PC-9 (cell line): ENCODE measurements at regions not wholly inside any gene's neighbourhood (a gene's known extent, or its start where the extent isn't known, plus 50 kb on each side); places are given as distances from the start of the nearest gene placed in this dataset.
"Not testable (repeated sequence)": the region's sequence is repeated elsewhere in the genome, so short reads cannot be mapped to it uniquely, and the experiment has no call there.

Source experiments
- BruUV-seq: library from RNA; stranded (reverse); fragments of 400-500 nt; replicated peaks from 2 replicates; lab custom pipeline; 2021; lab: Mats Ljungman, UMichigan
- CTCF ChIA-PET: fragments of 300-600 bp; sonication (Branson Sonifier 250); formaldehyde crosslinking; loops from one replicate; lab custom pipeline; 2022; ENCODE audit warnings: antibody characterized with exemption; lab: Charles Lee
- POLR2A ChIA-PET: fragments of 300-600 bp; sonication (Branson Sonifier 250); formaldehyde crosslinking; loops from one replicate; lab custom pipeline; 2022; ENCODE audit warnings: antibody characterized with exemption; ENCODE audit not compliant: unreplicated experiment; lab: Charles Lee
- DNase-seq, 2 experiments: peaks; one replicate each; pipeline versions ENCODE4 v3.0.0 to v3.0.0-alpha.2; 2015 to 2022; ENCODE audit warnings: mixed read lengths in 1 of 2
- H2AFZ ChIP-seq: fragments of 200-600 bp; sonication (generic); 2 replicates; pipeline ENCODE4 v1.8.1; 2017; ENCODE audit warnings: antibody characterized with exemption
- H3F3A ChIP-seq: fragments of 200-600 bp; sonication (generic); 2 replicates; pipeline ENCODE4 v1.8.1; 2017; ENCODE audit warnings: antibody characterized with exemption, mild to moderate bottlenecking, low read depth; ENCODE audit not compliant: insufficient read depth
- H3K27ac ChIP-seq: fragments of 200-600 bp; sonication (generic); 2 replicates; pipeline ENCODE4 v1.6.1; 2016; ENCODE audit warnings: mixed run types
- H3K27me3 ChIP-seq: fragments of 200-600 bp; sonication (generic); 2 replicates; pipeline ENCODE4 v1.6.1; 2016; ENCODE audit warnings: low read depth, mixed run types; ENCODE audit not compliant: insufficient read depth
- H3K36me3 ChIP-seq: fragments of 200-600 bp; sonication (generic); 2 replicates; pipeline ENCODE4 v1.6.1; 2016; ENCODE audit warnings: low read depth, mixed run types
- H3K4me1 ChIP-seq: fragments of 200-600 bp; sonication (generic); replicated peaks from 2 replicates; pipeline ENCODE4 v1.6.1; 2016; ENCODE audit warnings: mixed run types; ENCODE audit not compliant: insufficient read depth
- H3K4me2 ChIP-seq: fragments of 200-600 bp; sonication (generic); 2 replicates; pipeline ENCODE4 v1.6.1; 2017; ENCODE audit warnings: mixed run types
- H3K4me3 ChIP-seq: fragments of 200-600 bp; sonication (generic); 2 replicates; pipeline ENCODE4 v1.6.1; 2016; ENCODE audit warnings: mixed run types
- H3K79me2 ChIP-seq: fragments of 200-600 bp; sonication (generic); 2 replicates; pipeline ENCODE4 v1.6.1; 2017; ENCODE audit warnings: low read depth, mixed run types
- H3K9me2 ChIP-seq: fragments of 200-600 bp; sonication (generic); 2 replicates; pipeline ENCODE4 v1.8.1; 2017; ENCODE audit warnings: mild to moderate bottlenecking; ENCODE audit not compliant: insufficient read depth
- H3K9me3 ChIP-seq: fragments of 200-600 bp; sonication (generic); 2 replicates; pipeline ENCODE4 v1.8.1; 2016; ENCODE audit warnings: low read depth; ENCODE audit not compliant: insufficient read depth
- H4K20me1 ChIP-seq: fragments of 200-600 bp; sonication (generic); 2 replicates; pipeline ENCODE4 v1.8.1; 2017; ENCODE audit not compliant: insufficient read depth
- CTCF ChIP-seq: fragments of 200-600 bp; sonication (generic); conservative IDR thresholded peaks from 2 replicates; pipeline ENCODE4 v1.6.1; 2017; ENCODE audit warnings: mixed run types, antibody characterized with exemption, mild to moderate bottlenecking, moderate library complexity
- EZH2 ChIP-seq: fragments of 200-600 bp; sonication (generic); IDR thresholded peaks from 2 replicates; pipeline ENCODE4 v1.8.0; 2017; ENCODE audit warnings: antibody characterized with exemption, low read depth
- intact Hi-C: fragments of 100-400 bp; cut with micrococcal nuclease; formaldehyde crosslinking; loops from one replicate; pipeline ENCODE4 v1.10.0; 2022; ENCODE audit not compliant: unreplicated experiment

GRCh38 chr7:37601321-37601720 lies 82.2 kb upstream of the GPR141 start:
- intact Hi-C loops, result no loop called here
- no peaks in the 10 kb centered on the region for H3K36me3 ChIP-seq
- no TSS peak for BruUV-seq

GRCh38 chr7:37604078-37604477 lies 79.5 kb upstream of the GPR141 start:
- Histone ChIP-seq H3K4me1 (no peaks in the 10 kb centered on the region), H3K27me3 (no peaks in the 10 kb centered on the region), H3K27ac (no peak overlapping the region), H2AFZ (no peak overlapping the region), H3K9me2 (no peaks in the 10 kb centered on the region; the same call in 1 of the 2 replicates), H3K36me3 (no peaks in the 10 kb centered on the region), H3K4me3 (no peak overlapping the region), H3F3A (no peaks in the 10 kb centered on the region), H3K79me2 (no peaks in the 10 kb centered on the region), H4K20me1 (no peaks in the 10 kb centered on the region), H3K4me2 (no peak overlapping the region), H3K9me3 (no peaks in the 10 kb centered on the region)
- CTCF ChIA-PET, result no interaction called here
- POLR2A ChIA-PET, result no interaction called here
- intact Hi-C loops, result no loop called here
- BruUV-seq, result no TSS peak
- no peak for DNase-seq
- no peak for TF ChIP-seq EZH2
- no peak for TF ChIP-seq CTCF

More at GRCh38 chr7:37601321-37601720, 82.2 kb upstream of the GPR141 start:
- Histone ChIP-seq H3K27me3 (no peaks in the 10 kb centered on the region), H3K4me2 (no peak overlapping the region), H3K4me3 (no peak overlapping the region), H3K27ac (no peak overlapping the region), H4K20me1 (no peaks in the 10 kb centered on the region), H3K79me2 (no peaks in the 10 kb centered on the region), H3K9me2 (no peaks in the 10 kb centered on the region; the same call in 1 of the 2 replicates), H3K9me3 (no peaks in the 10 kb centered on the region), H2AFZ (no peak overlapping the region), H3K4me1 (no peaks in the 10 kb centered on the region), H3F3A (no peaks in the 10 kb centered on the region)
- TF ChIP-seq CTCF (no peak), EZH2 (no peak)
- POLR2A ChIA-PET, result no interaction called here
- CTCF ChIA-PET, result no interaction called here
- DNase-seq, result no peak

- H3K79me2 ChIP-seq, H2AFZ ChIP-seq, intact Hi-C loops, BruUV-seq, H3K4me1 ChIP-seq, POLR2A ChIA-PET, H3K4me3 ChIP-seq, H3F3A ChIP-seq, H3K36me3 ChIP-seq, H3K27ac ChIP-seq, CTCF ChIA-PET, DNase-seq, H4K20me1 ChIP-seq, H3K4me2 ChIP-seq, H3K9me2 ChIP-seq, H3K9me3 ChIP-seq, H3K27me3 ChIP-seq: not testable (repeated sequence)
These were observed 66.2 kb upstream of the GPR141 start for GRCh38 chr7:37617406-37617805.

- Histone ChIP-seq H3K9me2 (no peaks in the 10 kb centered on the region), H3K27ac (no peak overlapping the region), H3F3A (no peaks in the 10 kb centered on the region), H3K4me2 (no peak overlapping the region), H3K4me3 (no peak overlapping the region), H3K79me2 (no peaks in the 10 kb centered on the region), H3K9me3 (no peaks in the 10 kb centered on the region; the same call in 1 of the 2 replicates), H3K4me1 (no peaks in the 10 kb centered on the region), H4K20me1 (no peaks in the 10 kb centered on the region), H3K36me3 (no peaks in the 10 kb centered on the region), H3K27me3 (no peaks in the 10 kb centered on the region), H2AFZ (no peak overlapping the region)
- ChIA-PET POLR2A (no interaction called here), CTCF (no interaction called here)
- no peak for DNase-seq
- no peak for TF ChIP-seq CTCF
- no peak for TF ChIP-seq EZH2
- intact Hi-C loops, result no loop called here
- BruUV-seq, result no TSS peak
These were observed 50.5 kb upstream of the GPR141 start for GRCh38 chr7:37633048-37633447.
